Mammary epithelial cell (primary cell): ENCODE measurements at regions not wholly inside any gene's neighbourhood (a gene's known extent, or its start where the extent isn't known, plus 50 kb on each side); places are given as distances from the start of the nearest gene placed in this dataset.

Source experiments
- EZH2 ChIP-seq: IDR thresholded peaks from 2 replicates; pipeline ENCODE4 v1.6.1; 2012; ENCODE audit warnings: low read length, inconsistent platforms, borderline replicate concordance
- TF ChIP-seq, protein P1 (sequence below), 2 donors: IDR thresholded peaks in 1 of 2; conservative IDR thresholded peaks in 1 of 2; 2 replicates each; pipeline ENCODE4 v1.5.1; 2011 to 2012; ENCODE audit warnings: inconsistent platforms in 2 of 2, low read length in 2 of 2, mild to moderate bottlenecking in 2 of 2, control low read depth in 1 of 2, low read depth in 1 of 2; ENCODE audit not compliant: insufficient read depth in 1 of 2; ENCODE audit errors: extremely low read depth in 1 of 2

GRCh38 chr6:167514524-167514923 is 189.6 kb downstream of the TTLL2 start:
- TF ChIP-seq EZH2, result no peak
- TF ChIP-seq, protein P1, sequence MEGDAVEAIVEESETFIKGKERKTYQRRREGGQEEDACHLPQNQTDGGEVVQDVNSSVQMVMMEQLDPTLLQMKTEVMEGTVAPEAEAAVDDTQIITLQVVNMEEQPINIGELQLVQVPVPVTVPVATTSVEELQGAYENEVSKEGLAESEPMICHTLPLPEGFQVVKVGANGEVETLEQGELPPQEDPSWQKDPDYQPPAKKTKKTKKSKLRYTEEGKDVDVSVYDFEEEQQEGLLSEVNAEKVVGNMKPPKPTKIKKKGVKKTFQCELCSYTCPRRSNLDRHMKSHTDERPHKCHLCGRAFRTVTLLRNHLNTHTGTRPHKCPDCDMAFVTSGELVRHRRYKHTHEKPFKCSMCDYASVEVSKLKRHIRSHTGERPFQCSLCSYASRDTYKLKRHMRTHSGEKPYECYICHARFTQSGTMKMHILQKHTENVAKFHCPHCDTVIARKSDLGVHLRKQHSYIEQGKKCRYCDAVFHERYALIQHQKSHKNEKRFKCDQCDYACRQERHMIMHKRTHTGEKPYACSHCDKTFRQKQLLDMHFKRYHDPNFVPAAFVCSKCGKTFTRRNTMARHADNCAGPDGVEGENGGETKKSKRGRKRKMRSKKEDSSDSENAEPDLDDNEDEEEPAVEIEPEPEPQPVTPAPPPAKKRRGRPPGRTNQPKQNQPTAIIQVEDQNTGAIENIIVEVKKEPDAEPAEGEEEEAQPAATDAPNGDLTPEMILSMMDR (conservative IDR thresholded peaks at IDR 0.05 in 1 of 2, IDR thresholded peaks at IDR 0.05 in 1 of 2; ENCODE audit: extremely low read depth in 1 of 2, insufficient read depth in 1 of 2, low read depth in 1 of 2, low read length in 2 of 2), result no peak
